GM21786 (cell line): ENCODE measurements at regions not wholly inside any gene's neighbourhood (a gene's known extent, or its start where the extent isn't known, plus 50 kb on each side); places are given as distances from the start of the nearest gene placed in this dataset.
"Not testable (repeated sequence)": the region's sequence is repeated elsewhere in the genome, so short reads cannot be mapped to it uniquely, and the experiment has no call there.

Experiments
- ATAC-seq: cut with Tn5 transposase; IDR thresholded peaks from one replicate; pipeline ENCODE4 v1.9.1; 2021; ENCODE audit not compliant: unreplicated experiment

GRCh38 chr3:75582536-75582935 is 81.6 kb upstream of the FRG2C start:
- not testable (repeated sequence) for ATAC-seq

DNA sequence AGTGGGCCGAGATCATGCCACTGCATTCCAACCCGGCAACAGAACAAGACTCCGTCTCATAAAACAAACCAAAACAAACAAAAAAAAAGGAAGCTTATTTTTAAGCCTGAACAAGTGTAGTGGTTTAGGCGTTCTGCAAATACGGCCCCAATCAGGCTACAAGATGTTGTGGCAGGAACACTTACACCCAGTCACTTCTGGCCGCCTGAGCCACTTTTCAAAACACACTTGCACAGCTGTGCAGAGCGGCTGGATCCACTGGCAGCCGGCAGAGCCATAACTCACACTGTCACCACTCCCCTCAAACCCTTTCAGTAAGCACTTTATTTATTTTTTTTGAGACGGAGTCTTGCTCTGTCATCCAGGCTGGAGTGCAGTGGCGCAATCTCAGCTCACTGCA is 81.0 kb upstream of the FRG2C start:
- ATAC-seq, result not testable (repeated sequence)

DNA sequence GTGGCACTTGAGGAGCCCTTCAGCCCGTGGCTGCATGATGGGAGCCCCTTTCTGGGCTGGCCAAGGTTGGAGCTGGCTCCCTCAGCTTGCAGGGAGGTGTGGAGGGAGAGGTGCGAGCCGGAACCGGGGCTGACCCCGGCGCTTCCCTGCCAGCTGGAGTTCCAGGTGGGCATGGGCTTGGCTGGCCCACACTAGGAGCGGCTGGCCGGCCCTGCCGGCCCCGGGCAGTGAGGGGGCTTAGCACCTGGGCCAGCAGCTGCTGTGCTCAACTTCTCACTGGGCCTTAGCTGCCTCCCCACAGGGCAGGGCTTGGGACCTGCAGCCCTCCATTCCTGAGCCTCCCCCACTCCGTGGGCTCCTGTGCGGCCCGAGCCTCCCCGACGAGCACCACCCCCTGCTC is 76.4 kb upstream of the FRG2C start:
- not testable (repeated sequence) for ATAC-seq

DNA sequence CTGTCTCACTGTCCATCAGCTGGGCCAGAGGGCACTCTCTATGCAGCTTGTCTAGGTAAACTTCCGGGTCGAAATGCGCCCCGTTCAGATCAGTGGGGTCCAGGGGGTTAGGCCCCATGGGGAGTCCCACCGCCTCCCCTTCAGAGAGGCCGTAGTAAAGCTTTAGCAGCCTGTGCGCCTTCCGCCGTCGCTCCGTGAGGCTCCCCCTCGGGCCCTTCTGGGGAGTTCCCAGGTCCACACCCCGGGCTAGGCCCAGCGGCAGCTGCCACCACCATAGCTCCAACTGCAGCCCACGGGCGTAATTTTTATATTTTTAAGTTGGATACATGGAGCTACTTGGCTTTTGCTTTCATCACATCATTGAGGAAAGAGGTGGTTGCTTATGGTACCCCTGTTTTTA is 73.7 kb upstream of the FRG2C start:
- not testable (repeated sequence) for ATAC-seq

GRCh38 chr3:75604286-75604934 is 59.7 kb upstream of the FRG2C start:
- not testable (repeated sequence) for ATAC-seq

- not testable (repeated sequence) for ATAC-seq
Observed at GRCh38 chr3:75607996-75608395, 56.1 kb upstream of the FRG2C start.

GRCh38 chr3:75609598-75609997 is 54.5 kb upstream of the FRG2C start:
- not testable (repeated sequence) for ATAC-seq

DNA sequence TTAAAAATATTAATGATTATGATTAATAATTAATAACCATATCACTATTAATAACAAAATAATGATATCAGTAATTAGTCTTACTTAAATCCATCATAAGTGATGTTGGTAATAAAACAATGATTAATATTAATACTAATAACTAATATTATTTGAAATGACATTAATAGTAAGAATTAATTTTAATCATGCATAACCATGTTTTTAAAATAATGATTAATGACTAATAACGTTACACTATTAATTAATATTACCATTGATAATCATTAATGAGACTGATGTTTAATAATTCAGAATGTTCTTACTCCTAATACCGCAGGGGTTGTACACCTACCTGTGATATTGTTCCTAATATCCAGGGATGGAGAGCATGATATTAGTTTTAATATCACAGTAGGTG is 53.4 kb upstream of the FRG2C start:
- ATAC-seq, result no peak

- not testable (repeated sequence) for ATAC-seq
Observed at GRCh38 chr3:75611724-75612460, 52.2 kb upstream of the FRG2C start.
